Glutamatergic neuron (in vitro differentiated cells): ENCODE measurements at regions not wholly inside any gene's neighbourhood (a gene's known extent, or its start where the extent isn't known, plus 50 kb on each side); places are given as distances from the start of the nearest gene placed in this dataset.

Experiments used
- DNase-seq: peaks from one replicate; pipeline ENCODE4 v3.0.0; 2022
- H3K27ac Mint-ChIP-seq: one replicate; pipeline ENCODE4 v1.8.0; 2020; ENCODE audit warnings: mild to moderate bottlenecking, mixed read lengths, inconsistent platforms; ENCODE audit not compliant: unreplicated experiment
- H3K27me3 Mint-ChIP-seq: one replicate; pipeline ENCODE4 v1.8.0; 2020; ENCODE audit warnings: mild to moderate bottlenecking, moderate library complexity, mixed read lengths, inconsistent platforms; ENCODE audit not compliant: unreplicated experiment
- H3K36me3 Mint-ChIP-seq: one replicate; pipeline ENCODE4 v1.8.0; 2020; ENCODE audit warnings: mild to moderate bottlenecking, mixed read lengths, inconsistent platforms; ENCODE audit not compliant: unreplicated experiment
- H3K4me1 Mint-ChIP-seq: one replicate; pipeline ENCODE4 v1.8.0; 2020; ENCODE audit warnings: mild to moderate bottlenecking, low read depth, mixed read lengths, inconsistent platforms; ENCODE audit not compliant: unreplicated experiment
- H3K4me3 Mint-ChIP-seq: one replicate; pipeline ENCODE4 v1.8.0; 2020; ENCODE audit warnings: mild to moderate bottlenecking, mixed read lengths, inconsistent platforms; ENCODE audit not compliant: unreplicated experiment
- H3K9me3 Mint-ChIP-seq: one replicate; pipeline ENCODE4 v1.8.0; 2020; ENCODE audit warnings: mild to moderate bottlenecking, moderate library complexity, mixed read lengths, inconsistent platforms; ENCODE audit not compliant: unreplicated experiment
- CTCF ChIP-seq: fragments of 200-600 bp; sonication (generic); IDR thresholded peaks from one replicate; pipeline ENCODE4 v1.5.0; 2021; ENCODE audit not compliant: partially characterized antibody, unreplicated experiment

DNA sequence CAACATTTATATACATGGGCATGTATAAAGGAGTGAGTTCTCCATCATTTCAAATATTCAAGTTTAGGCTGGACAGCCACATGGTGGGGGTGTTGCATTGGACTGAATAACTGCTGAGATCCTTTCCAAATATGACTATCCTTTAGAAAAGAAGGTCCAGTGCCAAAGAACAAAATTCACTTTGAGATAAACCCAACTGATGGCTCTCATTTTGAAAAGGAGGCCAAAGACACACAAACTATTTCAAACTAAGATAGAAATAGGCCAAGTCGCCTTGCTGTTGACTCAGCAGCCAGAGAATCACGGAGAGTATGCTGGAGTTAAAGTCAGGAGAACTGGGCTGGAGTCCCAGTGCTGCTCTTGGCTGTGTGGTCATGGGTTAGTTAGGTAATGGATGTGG is 204.5 kb upstream of the LRATD1 start:
- H3K9me3 Mint-ChIP-seq: no peaks in the 10 kb centered on the region
- TF ChIP-seq CTCF: no peak
- H3K36me3 Mint-ChIP-seq: no peaks in the 10 kb centered on the region
- H3K27ac Mint-ChIP-seq: no peak overlapping the region
- H3K4me3 Mint-ChIP-seq: no peak overlapping the region
- no peak for DNase-seq
- H3K4me1 Mint-ChIP-seq: no peaks in the 10 kb centered on the region
- H3K27me3 Mint-ChIP-seq: no peaks in the 10 kb centered on the region

DNA sequence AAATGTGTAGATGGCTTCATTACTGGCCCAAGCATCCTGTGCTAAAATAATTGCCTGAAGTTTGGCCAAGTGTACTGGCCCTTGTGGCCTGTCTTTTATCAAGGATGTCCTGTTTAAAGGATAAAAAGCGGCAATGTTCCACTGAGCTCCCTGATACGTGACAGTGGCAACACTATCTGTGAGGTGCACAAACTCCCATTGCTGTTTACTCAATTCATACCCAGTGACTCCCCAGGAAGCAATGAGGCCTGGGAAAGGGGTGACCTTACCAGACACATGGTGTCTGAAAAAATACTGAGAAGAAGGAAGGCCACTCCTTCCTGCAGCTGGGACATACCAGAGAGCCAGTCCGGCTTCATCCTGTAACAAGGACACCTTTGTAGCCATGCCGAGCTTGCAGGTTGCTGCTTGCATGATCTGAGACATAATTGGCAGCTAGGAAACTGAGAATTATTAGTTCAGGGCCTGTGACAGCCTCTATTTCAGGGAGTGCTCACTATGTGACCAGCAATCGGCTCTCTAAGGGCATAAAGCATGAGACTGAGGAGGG is 198.5 kb upstream of the LRATD1 start:
- Mint-ChIP-seq H3K27me3 (peaks cover 2% of the 10 kb centered on the region), H3K4me1 (no peaks in the 10 kb centered on the region), H3K4me3 (no peak overlapping the region), H3K9me3 (no peaks in the 10 kb centered on the region), H3K36me3 (no peaks in the 10 kb centered on the region), H3K27ac (no peak overlapping the region)
- no peak for TF ChIP-seq CTCF
- no peak for DNase-seq

- Mint-ChIP-seq H3K27ac (no peak overlapping the region), H3K36me3 (peaks cover 6% of the 10 kb centered on the region), H3K9me3 (no peaks in the 10 kb centered on the region), H3K27me3 (no peaks in the 10 kb centered on the region), H3K4me1 (no peaks in the 10 kb centered on the region), H3K4me3 (no peak overlapping the region)
- no peak for DNase-seq
- no peak for TF ChIP-seq CTCF
Measured at GRCh38 chr2:14445670-14446069, 186.8 kb upstream of the LRATD1 start.

- H3K27me3 Mint-ChIP-seq: no peaks in the 10 kb centered on the region
- no peaks in the 10 kb centered on the region for H3K4me1 Mint-ChIP-seq
- no peak for DNase-seq
- no peak overlapping the region for H3K27ac Mint-ChIP-seq
- H3K9me3 Mint-ChIP-seq: no peaks in the 10 kb centered on the region
- no peak overlapping the region for H3K4me3 Mint-ChIP-seq
- TF ChIP-seq CTCF: no peak
- peaks cover 6% of the 10 kb centered on the region for H3K36me3 Mint-ChIP-seq
Measured at GRCh38 chr2:14448340-14448739, 184.2 kb upstream of the LRATD1 start.

DNA sequence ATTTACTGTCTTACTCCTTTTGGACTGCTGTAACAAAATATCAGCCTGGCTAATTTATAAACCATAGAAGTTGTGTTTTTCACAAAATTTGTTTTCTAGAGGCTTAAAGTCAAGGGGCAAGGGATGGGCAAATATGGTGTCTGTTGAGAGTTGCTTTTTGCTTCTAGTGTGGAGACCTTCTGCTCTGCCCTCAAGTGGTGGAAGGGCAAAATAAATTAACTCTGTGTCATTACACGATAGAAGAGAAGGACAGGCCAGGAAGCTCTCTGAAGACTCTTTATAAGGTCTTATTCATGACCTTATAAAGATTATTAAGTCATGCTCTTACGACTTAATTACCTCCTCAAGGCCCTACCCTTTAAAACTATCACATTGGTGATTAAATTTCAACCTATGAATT is 181.2 kb upstream of the LRATD1 start:
- no peaks in the 10 kb centered on the region for H3K36me3 Mint-ChIP-seq
- no peak for TF ChIP-seq CTCF
- H3K27me3 Mint-ChIP-seq: no peaks in the 10 kb centered on the region
- H3K4me3 Mint-ChIP-seq: no peak overlapping the region
- no peaks in the 10 kb centered on the region for H3K4me1 Mint-ChIP-seq
- H3K9me3 Mint-ChIP-seq: no peaks in the 10 kb centered on the region
- DNase-seq: no peak
- H3K27ac Mint-ChIP-seq: no peak overlapping the region
